ENCODE measurements at regions not wholly inside any gene's neighbourhood (a gene's known extent, or its start where the extent isn't known, plus 50 kb on each side); places are given as distances from the start of the nearest gene placed in this dataset.

DNA sequence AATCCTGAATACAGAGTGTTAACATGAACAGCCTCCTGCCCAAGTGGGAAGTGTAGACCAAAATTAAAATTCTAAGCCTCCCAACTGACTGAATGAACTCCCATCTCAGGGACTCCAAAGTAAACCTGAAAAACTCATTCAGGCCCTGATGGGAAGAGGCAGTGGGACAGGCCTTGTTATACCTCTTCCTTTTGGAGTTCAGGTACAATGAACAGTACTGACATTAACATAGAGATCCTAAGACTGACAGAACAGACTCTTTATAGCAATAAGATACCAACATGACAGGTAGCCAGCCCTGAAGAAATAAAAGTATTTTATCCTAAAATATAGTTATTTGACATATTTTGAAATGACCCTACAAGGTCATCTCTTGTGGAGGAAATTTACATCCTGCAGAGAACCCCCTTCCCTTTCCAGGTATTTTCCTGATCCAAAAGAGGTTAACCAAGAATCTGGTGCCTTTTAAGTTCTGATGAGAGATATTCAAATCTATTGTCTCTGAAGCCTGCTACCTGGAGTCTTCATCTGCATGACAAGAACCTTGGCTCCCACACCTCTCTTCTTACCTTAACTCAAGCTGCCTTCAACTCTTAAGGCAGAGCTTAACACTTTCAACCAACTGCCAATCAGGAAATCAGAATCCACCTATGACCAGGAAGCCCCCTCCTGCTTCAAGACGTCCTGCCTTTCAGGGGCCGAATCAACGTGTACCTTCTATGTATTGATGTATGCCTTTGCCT is 103.3 kb upstream of the PFKP start:
- TF ChIP-seq, protein P1, sequence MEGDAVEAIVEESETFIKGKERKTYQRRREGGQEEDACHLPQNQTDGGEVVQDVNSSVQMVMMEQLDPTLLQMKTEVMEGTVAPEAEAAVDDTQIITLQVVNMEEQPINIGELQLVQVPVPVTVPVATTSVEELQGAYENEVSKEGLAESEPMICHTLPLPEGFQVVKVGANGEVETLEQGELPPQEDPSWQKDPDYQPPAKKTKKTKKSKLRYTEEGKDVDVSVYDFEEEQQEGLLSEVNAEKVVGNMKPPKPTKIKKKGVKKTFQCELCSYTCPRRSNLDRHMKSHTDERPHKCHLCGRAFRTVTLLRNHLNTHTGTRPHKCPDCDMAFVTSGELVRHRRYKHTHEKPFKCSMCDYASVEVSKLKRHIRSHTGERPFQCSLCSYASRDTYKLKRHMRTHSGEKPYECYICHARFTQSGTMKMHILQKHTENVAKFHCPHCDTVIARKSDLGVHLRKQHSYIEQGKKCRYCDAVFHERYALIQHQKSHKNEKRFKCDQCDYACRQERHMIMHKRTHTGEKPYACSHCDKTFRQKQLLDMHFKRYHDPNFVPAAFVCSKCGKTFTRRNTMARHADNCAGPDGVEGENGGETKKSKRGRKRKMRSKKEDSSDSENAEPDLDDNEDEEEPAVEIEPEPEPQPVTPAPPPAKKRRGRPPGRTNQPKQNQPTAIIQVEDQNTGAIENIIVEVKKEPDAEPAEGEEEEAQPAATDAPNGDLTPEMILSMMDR (IDR thresholded peaks at IDR 0.05 in 8 of 11, conservative IDR thresholded peaks at IDR 0.05 in 3 of 11): no peak
- TF ChIP-seq POLR2A (IDR thresholded peaks at IDR 0.05): no peak

Data from spleen (tissue), 7 donors.